Activated naive CD8-positive, alpha-beta T cell treated with anti-CD3 and anti-CD28 coated beads, Interleukin-2, amount 10 ng/mL, durations not matched to agents 7 days and 5 days (primary cell): ENCODE measurements at regions not wholly inside any gene's neighbourhood (a gene's known extent, or its start where the extent isn't known, plus 50 kb on each side); places are given as distances from the start of the nearest gene placed in this dataset.
"Not testable (repeated sequence)": the region's sequence is repeated elsewhere in the genome, so short reads cannot be mapped to it uniquely, and the experiment has no call there.

Source experiments
- ATAC-seq: fragments of 150-1000 bp; cut with Tn5 transposase; one replicate; pipeline ENCODE4 v1.10.0; 2021; ENCODE audit warnings: low read depth, moderate library complexity
- POLR2A ChIA-PET: fragments of 350-600 bp; sonication (Branson Sonifier 250); formaldehyde crosslinking; loops from one replicate; lab custom pipeline; 2021; ENCODE audit warnings: antibody characterized with exemption; lab: Charles Lee
- DNase-seq: peaks from one replicate; pipeline ENCODE4 v3.0.0; 2021
- H3K27ac Mint-ChIP-seq: one replicate; pipeline ENCODE4 v1.8.0; 2022; ENCODE audit warnings: mild to moderate bottlenecking, mixed read lengths
- H3K27me3 Mint-ChIP-seq: one replicate; pipeline ENCODE4 v1.8.0; 2022; ENCODE audit warnings: mild to moderate bottlenecking, moderate library complexity, mixed read lengths
- H3K36me3 Mint-ChIP-seq: one replicate; pipeline ENCODE4 v1.8.0; 2021; ENCODE audit warnings: mild to moderate bottlenecking, mixed read lengths
- H3K4me1 Mint-ChIP-seq: one replicate; pipeline ENCODE4 v1.8.0; 2021; ENCODE audit warnings: mixed read lengths
- H3K4me3 Mint-ChIP-seq: one replicate; pipeline ENCODE4 v1.8.0; 2022; ENCODE audit warnings: mild to moderate bottlenecking, moderate library complexity, mixed read lengths
- H3K9me3 Mint-ChIP-seq: one replicate; pipeline ENCODE4 v1.8.0; 2021; ENCODE audit warnings: mixed read lengths

DNA sequence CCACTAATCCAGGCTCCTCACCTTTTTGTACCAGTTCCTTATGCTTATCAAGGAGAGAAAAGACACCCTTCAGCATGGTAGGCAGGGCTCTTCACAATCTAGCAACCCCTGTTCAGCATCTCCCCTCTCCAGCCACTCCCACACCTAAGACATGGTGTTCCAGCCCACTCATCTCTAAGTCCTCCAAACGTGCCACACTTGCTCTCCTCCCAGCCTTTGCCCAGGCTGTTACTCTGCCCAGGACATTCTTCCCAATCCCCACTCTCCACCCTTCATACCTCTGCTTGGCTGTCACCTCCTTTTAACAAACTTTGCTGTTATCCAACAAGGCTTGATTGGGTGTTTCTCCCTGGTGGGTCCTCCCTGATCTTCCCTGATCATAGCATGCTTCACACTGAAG lies 270.6 kb upstream of the CHAC2 start:
- H3K4me1 Mint-ChIP-seq: no peaks in the 10 kb centered on the region
- POLR2A ChIA-PET: no interaction called here
- no peaks in the 10 kb centered on the region for H3K9me3 Mint-ChIP-seq
- no peaks in the 10 kb centered on the region for H3K27me3 Mint-ChIP-seq
- ATAC-seq (no peak), DNase-seq (no peak)
- no peaks in the 10 kb centered on the region for H3K36me3 Mint-ChIP-seq
- H3K4me3 Mint-ChIP-seq: no peak overlapping the region
- H3K27ac Mint-ChIP-seq: no peak overlapping the region

- ATAC-seq: no peak
- no peak overlapping the region for H3K27ac Mint-ChIP-seq
- H3K9me3 Mint-ChIP-seq: no peaks in the 10 kb centered on the region
- POLR2A ChIA-PET: no interaction called here
- no peak overlapping the region for H3K4me3 Mint-ChIP-seq
- DNase-seq: no peak
- no peaks in the 10 kb centered on the region for H3K27me3 Mint-ChIP-seq
- H3K4me1 Mint-ChIP-seq: no peaks in the 10 kb centered on the region
- H3K36me3 Mint-ChIP-seq: no peaks in the 10 kb centered on the region
Observed at GRCh38 chr2:53493210-53493609, 274.4 kb upstream of the CHAC2 start.

DNA sequence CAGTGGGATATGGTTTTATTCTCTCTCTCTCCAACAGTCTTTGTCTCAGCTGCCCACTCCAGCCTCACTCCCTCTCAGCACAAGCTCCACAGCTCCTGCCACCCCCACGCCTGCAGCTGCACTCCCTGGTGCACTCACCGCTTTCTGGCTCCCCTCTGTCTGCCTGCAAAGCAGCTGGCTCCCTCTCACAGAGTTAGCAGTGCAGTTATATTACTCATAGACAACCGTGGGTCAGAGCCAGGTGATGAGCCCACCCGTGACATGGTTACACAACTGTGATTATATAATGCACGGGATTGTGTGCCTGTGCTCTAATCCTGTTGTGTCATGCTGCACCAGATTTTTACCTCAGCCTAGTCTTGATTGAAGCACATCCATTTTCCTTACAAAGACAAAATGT lies 276.9 kb upstream of the CHAC2 start:
- no peaks in the 10 kb centered on the region for H3K9me3 Mint-ChIP-seq
- no peaks in the 10 kb centered on the region for H3K4me1 Mint-ChIP-seq
- DNase-seq (no peak), ATAC-seq (no peak)
- no peak overlapping the region for H3K27ac Mint-ChIP-seq
- no peak overlapping the region for H3K4me3 Mint-ChIP-seq
- POLR2A ChIA-PET: no interaction called here
- H3K36me3 Mint-ChIP-seq: no peaks in the 10 kb centered on the region
- no peaks in the 10 kb centered on the region for H3K27me3 Mint-ChIP-seq

GRCh38 chr2:53486185-53486899 lies 281.3 kb upstream of the CHAC2 start:
- H3K4me3 Mint-ChIP-seq, H3K27me3 Mint-ChIP-seq, H3K27ac Mint-ChIP-seq: not testable (repeated sequence)

DNA sequence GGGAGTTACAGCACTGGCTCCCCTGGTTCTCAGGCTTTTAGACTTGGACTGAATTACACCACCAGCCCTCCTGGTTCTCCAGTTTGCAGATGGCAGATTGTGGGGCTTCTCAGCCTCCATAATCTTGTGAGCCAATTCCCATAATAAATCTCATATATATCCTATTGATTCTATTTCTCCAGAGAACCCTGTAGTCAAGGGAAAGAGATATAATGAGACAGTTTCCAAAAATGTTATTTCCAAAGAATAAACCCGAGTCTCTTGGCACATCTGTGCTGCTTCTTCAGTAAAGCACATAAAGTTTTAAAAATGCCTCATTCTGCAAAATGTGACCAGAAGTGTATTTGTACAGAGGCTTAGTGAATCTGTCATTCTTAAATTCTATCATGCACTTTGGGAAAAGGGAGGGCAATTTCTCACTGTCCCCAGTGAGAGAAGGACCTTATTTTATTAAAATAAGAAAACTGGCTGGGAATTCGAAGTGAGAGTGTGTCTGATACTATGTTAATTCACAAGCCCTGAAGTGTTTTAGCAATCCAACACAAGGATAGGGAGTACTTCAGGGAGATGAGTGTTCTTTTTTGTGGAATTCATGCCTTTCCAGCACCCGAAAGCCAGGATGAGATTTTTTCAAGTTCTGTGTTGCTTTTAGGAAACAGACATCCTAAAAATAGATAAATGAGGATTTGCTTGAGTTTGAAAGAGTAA lies 282.4 kb upstream of the CHAC2 start:
- Mint-ChIP-seq H3K27ac (no peak overlapping the region), H3K27me3 (no peaks in the 10 kb centered on the region), H3K9me3 (peaks cover 3% of the 10 kb centered on the region), H3K36me3 (no peaks in the 10 kb centered on the region), H3K4me3 (no peak overlapping the region), H3K4me1 (no peaks in the 10 kb centered on the region)
- DNase-seq: no peak
- ATAC-seq: no peak
- POLR2A ChIA-PET: no interaction called here

More at GRCh38 chr2:53486185-53486899, 281.3 kb upstream of the CHAC2 start:
- H3K36me3 Mint-ChIP-seq, H3K9me3 Mint-ChIP-seq, ATAC-seq, POLR2A ChIA-PET, H3K4me1 Mint-ChIP-seq, DNase-seq: not testable (repeated sequence)

GRCh38 chr2:53484531-53484930 lies 283.1 kb upstream of the CHAC2 start:
- Mint-ChIP-seq H3K36me3 (no peaks in the 10 kb centered on the region), H3K4me3 (no peak overlapping the region), H3K27ac (no peak overlapping the region), H3K27me3 (no peaks in the 10 kb centered on the region), H3K9me3 (peaks cover 3% of the 10 kb centered on the region), H3K4me1 (no peaks in the 10 kb centered on the region)
- no peak for ATAC-seq
- no peak for DNase-seq
- POLR2A ChIA-PET: no interaction called here

GRCh38 chr2:53477517-53477916 lies 290.1 kb upstream of the CHAC2 start:
- POLR2A ChIA-PET: no interaction called here
- no peak overlapping the region for H3K27ac Mint-ChIP-seq
- peaks cover 2% of the 10 kb centered on the region for H3K9me3 Mint-ChIP-seq
- H3K27me3 Mint-ChIP-seq: no peaks in the 10 kb centered on the region
- H3K36me3 Mint-ChIP-seq: no peaks in the 10 kb centered on the region
- no peak overlapping the region for H3K4me3 Mint-ChIP-seq
- no peaks in the 10 kb centered on the region for H3K4me1 Mint-ChIP-seq
- ATAC-seq (no peak), DNase-seq (no peak)

- POLR2A ChIA-PET: no interaction called here
- DNase-seq (no peak), ATAC-seq (no peak)
- H3K36me3 Mint-ChIP-seq: no peaks in the 10 kb centered on the region
- H3K27me3 Mint-ChIP-seq: no peaks in the 10 kb centered on the region
- H3K9me3 Mint-ChIP-seq: no peaks in the 10 kb centered on the region
- H3K27ac Mint-ChIP-seq: no peak overlapping the region
- H3K4me3 Mint-ChIP-seq: no peak overlapping the region
- no peaks in the 10 kb centered on the region for H3K4me1 Mint-ChIP-seq
Observed at GRCh38 chr2:53476834-53477233, 290.8 kb upstream of the CHAC2 start.

DNA sequence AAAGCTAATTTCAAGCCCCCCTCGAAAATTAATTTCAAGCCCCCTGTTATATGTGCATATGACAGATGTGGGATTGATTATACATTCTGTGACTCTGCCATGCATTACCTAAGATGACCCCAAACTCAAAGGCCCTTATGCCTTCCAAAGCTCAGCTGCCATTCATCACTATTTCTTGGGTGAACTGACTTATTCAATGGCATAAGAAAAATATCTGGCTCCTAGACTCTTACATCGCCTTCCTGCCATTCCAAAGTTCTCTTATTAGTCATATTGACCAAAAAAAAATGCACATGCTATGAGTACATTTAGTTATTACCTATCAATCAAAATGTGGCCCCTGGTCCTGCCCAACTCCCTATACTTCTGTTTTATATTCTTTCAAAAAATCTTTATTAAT lies 291.8 kb upstream of the CHAC2 start:
- POLR2A ChIA-PET: no interaction called here
- no peaks in the 10 kb centered on the region for H3K36me3 Mint-ChIP-seq
- H3K4me3 Mint-ChIP-seq: no peak overlapping the region
- H3K4me1 Mint-ChIP-seq: no peaks in the 10 kb centered on the region
- no peaks in the 10 kb centered on the region for H3K9me3 Mint-ChIP-seq
- ATAC-seq (no peak), DNase-seq (no peak)
- H3K27ac Mint-ChIP-seq: no peak overlapping the region
- H3K27me3 Mint-ChIP-seq: no peaks in the 10 kb centered on the region

GRCh38 chr2:53475321-53475720 lies 292.3 kb upstream of the CHAC2 start:
- Mint-ChIP-seq H3K36me3 (no peaks in the 10 kb centered on the region), H3K4me1 (no peaks in the 10 kb centered on the region), H3K27ac (no peak overlapping the region), H3K27me3 (no peaks in the 10 kb centered on the region), H3K4me3 (no peak overlapping the region), H3K9me3 (no peaks in the 10 kb centered on the region)
- ATAC-seq: no peak
- POLR2A ChIA-PET: no interaction called here
- no peak for DNase-seq

- Mint-ChIP-seq H3K27me3 (no peaks in the 10 kb centered on the region), H3K9me3 (no peaks in the 10 kb centered on the region), H3K36me3 (no peaks in the 10 kb centered on the region), H3K4me1 (no peaks in the 10 kb centered on the region), H3K4me3 (no peak overlapping the region), H3K27ac (no peak overlapping the region)
- DNase-seq: no peak
- POLR2A ChIA-PET: no interaction called here
- ATAC-seq: no peak
Observed at GRCh38 chr2:53474914-53475313, 292.7 kb upstream of the CHAC2 start.

GRCh38 chr2:53473775-53474311 lies 293.8 kb upstream of the CHAC2 start:
- POLR2A ChIA-PET: no interaction called here
- no peak overlapping the region for H3K27ac Mint-ChIP-seq
- no peak for ATAC-seq
- H3K36me3 Mint-ChIP-seq: no peaks in the 10 kb centered on the region
- no peak overlapping the region for H3K4me3 Mint-ChIP-seq
- no peaks in the 10 kb centered on the region for H3K27me3 Mint-ChIP-seq
- no peaks in the 10 kb centered on the region for H3K4me1 Mint-ChIP-seq
- no peaks in the 10 kb centered on the region for H3K9me3 Mint-ChIP-seq
- DNase-seq: no peak

- Mint-ChIP-seq H3K9me3 (no peaks in the 10 kb centered on the region), H3K27me3 (no peaks in the 10 kb centered on the region), H3K4me3 (no peak overlapping the region), H3K27ac (no peak overlapping the region), H3K4me1 (no peaks in the 10 kb centered on the region), H3K36me3 (no peaks in the 10 kb centered on the region)
- no peak for ATAC-seq
- POLR2A ChIA-PET: no interaction called here
- DNase-seq: no peak
Observed at GRCh38 chr2:53473236-53473635, 294.4 kb upstream of the CHAC2 start.
